RCC 7860 (cell line): ENCODE measurements at regions not wholly inside any gene's neighbourhood (a gene's known extent, or its start where the extent isn't known, plus 50 kb on each side); places are given as distances from the start of the nearest gene placed in this dataset.
A peak's percentile ranks its signal among the peaks of the same experiment; 100 is the strongest.

Experiments
- DNase-seq: peaks from one replicate; pipeline ENCODE4 v3.0.0-alpha.2; 2015; ENCODE audit warnings: low spot score
- FAIRE-seq: peaks from 2 replicates; lab custom pipeline; 2012; peaks lifted over from hg19 to GRCh38; lab: Jason Lieb, UNC

- FAIRE-seq = no peak
- DNase-seq = no peak
Measured at GRCh38 chr7:136551618-136552017, 316.8 kb upstream of the CHRM2 start.

GRCh38 chr7:136549756-136550155 is 318.7 kb upstream of the CHRM2 start:
- DNase-seq (no peak), FAIRE-seq (no peak)

- DNase-seq (no peak), FAIRE-seq (no peak)
Measured at GRCh38 chr7:136533732-136534131, 334.7 kb upstream of the CHRM2 start.

- no peak for FAIRE-seq
- DNase-seq = no peak
Measured at GRCh38 chr7:136530831-136531230, 337.6 kb upstream of the CHRM2 start.

- FAIRE-seq (peak; percentile 78), DNase-seq (peak; percentile 78)
Measured at GRCh38 chr7:136528329-136528728, 340.1 kb upstream of the CHRM2 start.

GRCh38 chr7:136527554-136527953 is 340.9 kb upstream of the CHRM2 start:
- FAIRE-seq = no peak
- DNase-seq = no peak

- DNase-seq = no peak
- FAIRE-seq = no peak
Measured at GRCh38 chr7:136526408-136527105, 341.9 kb upstream of the CHRM2 start.

- peak; percentile 48 for FAIRE-seq
- DNase-seq = peak; percentile 58
Measured at GRCh38 chr7:136523571-136523970, 344.9 kb upstream of the CHRM2 start.

- no peak for FAIRE-seq
- DNase-seq = no peak
Measured at GRCh38 chr7:136517971-136518370, 350.5 kb upstream of the CHRM2 start.

- FAIRE-seq = no peak
- no peak for DNase-seq
Measured at GRCh38 chr7:136514776-136515175, 353.7 kb upstream of the CHRM2 start.

- FAIRE-seq = no peak
- DNase-seq = no peak
Measured at GRCh38 chr7:136513744-136514143, 354.7 kb upstream of the CHRM2 start.

GRCh38 chr7:136509466-136509865 is 359.0 kb upstream of the CHRM2 start:
- FAIRE-seq (no peak), DNase-seq (no peak)

GRCh38 chr7:136502162-136502561 is 366.3 kb upstream of the CHRM2 start:
- FAIRE-seq (no peak), DNase-seq (no peak)

- no peak for DNase-seq
- no peak for FAIRE-seq
Measured at GRCh38 chr7:136501151-136501550, 367.3 kb upstream of the CHRM2 start.

GRCh38 chr7:136496551-136496950 is 371.9 kb upstream of the CHRM2 start:
- FAIRE-seq (no peak), DNase-seq (no peak)

- DNase-seq (no peak), FAIRE-seq (no peak)
Measured at GRCh38 chr7:136495081-136495480, 373.4 kb upstream of the CHRM2 start.

- FAIRE-seq (no peak), DNase-seq (no peak)
Measured at GRCh38 chr7:136492366-136492765, 376.1 kb upstream of the CHRM2 start.

- FAIRE-seq (no peak), DNase-seq (no peak)
Measured at GRCh38 chr7:136489808-136490207, 378.6 kb upstream of the CHRM2 start.

GRCh38 chr7:136480901-136481300 is 387.6 kb upstream of the CHRM2 start:
- FAIRE-seq = no peak
- no peak for DNase-seq

- DNase-seq (no peak), FAIRE-seq (no peak)
Measured at GRCh38 chr7:136479922-136480321, 388.5 kb upstream of the CHRM2 start.

GRCh38 chr7:136470179-136470578 is 398.3 kb upstream of the CHRM2 start:
- DNase-seq (no peak), FAIRE-seq (no peak)

GRCh38 chr7:136452949-136453348 is 415.5 kb upstream of the CHRM2 start:
- DNase-seq (no peak), FAIRE-seq (no peak)

- no peak for FAIRE-seq
Measured at GRCh38 chr7:136446751-136447150, 421.7 kb upstream of the CHRM2 start.

More at GRCh38 chr7:136446751-136447150, 421.7 kb upstream of the CHRM2 start:
- no peak for DNase-seq
